ENCODE measurements at regions not wholly inside any gene's neighbourhood (a gene's known extent, or its start where the extent isn't known, plus 50 kb on each side); places are given as distances from the start of the nearest gene placed in this dataset.

DNA sequence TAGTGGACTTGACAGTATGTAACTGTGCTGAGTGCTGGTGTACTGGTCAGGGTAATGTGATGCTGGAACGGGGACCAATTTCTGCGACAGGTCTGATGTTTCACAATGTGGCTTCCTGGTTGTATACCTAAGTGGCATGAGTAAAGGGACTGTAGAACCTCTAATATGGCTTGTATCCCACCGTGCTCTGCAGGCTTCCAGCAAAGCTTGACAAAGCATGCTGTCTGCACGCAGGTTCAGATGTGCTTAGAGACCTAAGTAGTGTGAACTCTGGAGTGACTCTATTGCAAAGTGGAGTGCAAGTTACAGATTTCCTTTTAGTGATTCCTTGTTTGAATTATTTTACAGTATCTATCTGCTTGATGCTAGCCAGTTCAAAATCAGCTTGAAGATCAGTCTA, 415.8 kb upstream of the NOVA1 start:
- no peak for DNase-seq

DNA sequence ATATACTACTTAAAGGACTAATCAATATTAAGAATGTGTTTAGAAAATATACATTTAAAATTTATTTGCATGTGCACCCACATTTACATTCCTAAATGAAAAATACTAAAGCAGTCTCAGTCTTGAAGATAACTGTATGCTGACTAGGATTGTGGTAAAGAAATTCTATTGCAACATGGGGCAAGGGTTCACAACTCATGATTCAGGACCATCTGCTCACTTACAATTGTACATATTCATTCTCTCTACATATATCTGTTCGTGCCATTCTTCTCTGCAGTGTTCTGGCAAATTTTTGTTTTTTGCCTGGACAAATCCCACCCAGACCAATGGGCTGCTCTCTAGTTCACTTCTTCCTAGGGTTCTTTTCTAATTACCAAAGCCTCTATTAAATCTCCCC, 417.2 kb upstream of the NOVA1 start:
- DNase-seq, result no peak

DNA sequence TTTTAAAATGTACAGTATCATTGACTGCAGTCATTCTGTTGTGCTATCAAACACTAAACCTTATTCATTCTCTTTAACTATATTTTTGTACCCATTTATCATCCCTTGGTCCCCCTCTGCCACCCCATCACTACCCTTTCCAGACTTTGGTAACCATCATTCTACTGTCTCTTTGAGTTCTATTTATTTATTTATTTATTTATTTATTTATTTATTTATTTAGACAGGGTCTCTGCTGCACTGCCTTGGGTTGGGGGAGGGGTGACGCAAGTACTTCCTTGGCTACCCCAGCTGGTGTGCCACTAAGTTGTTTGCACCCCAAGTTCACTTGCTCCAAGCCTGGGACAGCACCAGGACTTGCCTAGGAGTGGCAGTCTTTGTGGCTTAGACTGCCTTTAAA, 427.8 kb upstream of the NOVA1 start:
- no peak for DNase-seq

GRCh38 chr14:27026097-27026496, 428.3 kb upstream of the NOVA1 start:
- no peak for DNase-seq

DNA sequence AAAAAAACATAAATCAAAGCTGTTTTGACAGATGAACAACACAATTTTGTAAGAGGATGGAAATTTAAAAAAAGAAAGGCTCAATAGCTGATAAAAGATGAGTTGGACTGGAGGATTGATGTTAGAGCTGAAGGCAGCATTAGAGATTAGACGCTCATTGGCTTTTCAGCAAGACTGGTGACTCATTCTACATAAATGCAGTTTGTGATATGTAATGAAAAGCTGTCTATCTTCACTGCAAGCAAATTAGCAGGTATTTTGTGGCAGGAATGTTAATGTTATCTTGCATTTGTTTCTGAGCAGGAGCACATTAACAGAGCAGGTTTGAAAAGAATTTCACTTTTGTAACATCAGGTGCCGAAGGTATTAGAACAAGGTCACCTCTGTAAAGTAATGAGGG, 442.7 kb upstream of the NOVA1 start:
- no peak for DNase-seq

DNA sequence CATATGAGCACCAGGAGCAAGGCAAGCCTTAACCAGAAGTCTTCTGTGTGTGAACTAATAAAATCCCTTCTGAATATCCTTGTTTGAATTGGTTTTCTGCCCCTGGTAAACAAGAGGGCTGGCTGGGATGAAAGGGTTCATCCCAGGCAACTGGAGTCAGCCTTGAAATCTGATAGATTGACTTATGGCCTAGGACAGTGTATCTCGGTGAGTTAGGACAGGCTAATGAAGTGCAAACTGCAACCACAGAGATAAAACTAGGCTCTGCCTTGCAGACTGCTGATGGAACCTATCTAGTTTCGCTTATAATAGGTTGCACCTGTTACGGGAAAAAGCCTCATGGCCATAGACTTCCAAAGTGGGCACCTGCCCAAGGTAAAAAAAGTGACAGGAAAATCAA, 451.9 kb upstream of the NOVA1 start:
- no peak for DNase-seq

DNA sequence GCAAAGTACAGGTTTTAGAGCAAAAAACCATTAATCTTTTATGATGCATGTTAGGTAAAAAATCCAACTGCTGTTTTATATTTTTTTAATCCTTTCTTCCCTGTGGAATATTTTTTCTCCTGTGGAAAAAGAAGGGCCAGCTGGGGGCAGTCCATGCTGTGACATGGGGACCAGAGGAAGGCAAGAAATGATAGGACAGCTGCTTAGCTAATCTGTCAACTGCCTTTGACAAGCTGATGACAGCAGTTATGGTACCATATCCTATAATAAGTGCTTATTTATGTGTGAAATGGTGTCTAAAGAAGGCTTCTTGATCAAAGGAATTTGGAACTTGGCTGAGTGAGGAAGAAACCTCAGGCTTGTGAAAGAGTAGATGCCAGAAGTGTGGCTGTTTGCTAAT, 452.4 kb upstream of the NOVA1 start:
- DNase-seq, result no peak

DNA sequence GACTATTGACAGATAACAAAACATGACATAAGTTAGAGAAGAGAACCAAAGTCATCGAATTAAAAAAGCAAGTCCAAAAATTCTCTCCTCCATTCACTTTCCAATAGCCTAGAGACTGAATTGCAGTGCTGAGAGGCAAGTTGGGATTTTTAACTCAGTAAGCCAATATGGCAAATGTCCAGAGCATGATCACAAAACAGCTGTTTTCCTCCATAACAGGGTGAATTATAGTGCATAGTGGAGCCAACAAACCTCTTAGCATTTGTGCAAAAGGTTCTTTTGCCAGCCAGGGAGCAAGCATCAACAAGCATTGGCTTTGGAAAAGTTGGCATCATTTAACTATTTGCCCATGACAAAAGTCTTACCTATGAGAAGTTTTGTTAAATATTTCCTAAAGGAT, 458.8 kb upstream of the NOVA1 start:
- no peak for DNase-seq

DNA sequence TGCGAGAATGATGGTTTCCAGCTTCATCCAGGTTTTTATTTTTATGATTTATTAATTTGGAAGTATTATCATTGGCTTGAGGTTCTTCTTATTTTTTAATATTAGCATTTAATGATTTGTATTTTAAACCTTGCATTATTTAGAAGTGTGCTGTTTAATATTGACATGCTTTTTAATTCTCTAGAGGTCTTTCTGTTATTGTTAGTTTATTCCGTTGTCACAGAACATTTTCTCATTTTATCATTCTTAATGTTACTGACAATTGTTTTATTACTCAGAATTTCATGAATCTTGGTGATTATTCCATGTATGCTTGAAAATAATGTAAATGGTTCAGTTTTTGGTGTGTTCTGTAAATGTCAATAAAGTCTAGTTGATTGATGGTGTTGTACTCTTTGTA, 463.5 kb upstream of the NOVA1 start:
- DNase-seq, result no peak

DNA sequence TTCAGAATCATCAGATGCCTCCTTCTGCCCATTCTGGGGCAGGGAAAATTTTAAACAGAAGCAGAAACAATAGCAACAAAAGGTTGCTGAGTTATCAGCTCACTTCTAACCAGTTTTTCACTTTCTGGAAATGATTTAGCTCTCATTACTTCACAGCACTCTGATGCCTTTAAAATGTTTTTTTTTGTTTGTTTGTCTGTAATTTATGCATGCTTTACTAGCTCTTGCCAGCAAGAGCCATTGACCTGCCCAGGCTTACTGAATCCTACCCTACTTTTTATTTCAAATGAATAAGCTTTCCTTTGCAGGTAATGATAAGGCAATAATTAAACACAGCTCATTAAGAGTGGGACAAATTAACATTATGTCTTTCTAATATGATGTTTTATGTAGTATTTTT, 466.1 kb upstream of the NOVA1 start:
- no peak for DNase-seq

DNA sequence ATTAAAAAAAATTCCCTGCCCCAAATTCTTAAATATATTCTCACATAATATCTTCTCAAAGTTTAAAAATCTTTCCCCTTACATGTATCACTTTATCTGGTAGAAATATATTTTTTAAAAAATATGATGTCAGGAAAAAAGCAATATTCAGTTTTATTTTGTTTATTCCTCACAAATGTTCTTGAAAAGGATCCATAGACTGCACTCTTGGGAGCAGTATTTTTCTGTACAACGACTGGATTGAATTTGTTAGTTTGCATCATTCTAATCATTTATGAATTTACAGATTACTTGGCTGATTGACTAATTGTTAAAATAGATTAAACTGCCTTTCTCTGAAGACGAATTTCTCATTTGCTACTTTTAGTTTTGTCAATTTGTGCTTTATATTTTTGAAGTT, 468.1 kb upstream of the NOVA1 start:
- DNase-seq, result no peak

DNA sequence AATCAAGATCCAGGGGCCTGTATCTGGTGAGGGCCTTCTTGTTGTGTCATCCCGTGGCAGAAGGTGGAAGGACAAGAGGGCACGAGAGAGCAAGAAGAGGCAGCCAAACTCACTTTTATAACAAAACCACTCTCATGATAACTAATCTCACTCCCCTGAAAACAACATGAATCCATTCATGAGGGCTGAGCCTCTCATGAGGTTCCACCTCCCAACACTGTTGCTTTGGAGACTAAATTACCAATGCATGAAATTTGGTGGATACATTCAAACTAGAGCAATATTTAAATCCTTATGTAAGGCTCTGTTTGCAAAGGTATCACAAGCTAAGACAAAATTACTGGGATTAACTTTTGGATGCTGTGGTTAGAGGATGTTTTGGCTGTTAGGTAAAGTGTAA, 470.1 kb upstream of the NOVA1 start:
- DNase-seq, result no peak

GRCh38 chr14:27072589-27072988, 474.8 kb upstream of the NOVA1 start:
- no peak for DNase-seq

DNA sequence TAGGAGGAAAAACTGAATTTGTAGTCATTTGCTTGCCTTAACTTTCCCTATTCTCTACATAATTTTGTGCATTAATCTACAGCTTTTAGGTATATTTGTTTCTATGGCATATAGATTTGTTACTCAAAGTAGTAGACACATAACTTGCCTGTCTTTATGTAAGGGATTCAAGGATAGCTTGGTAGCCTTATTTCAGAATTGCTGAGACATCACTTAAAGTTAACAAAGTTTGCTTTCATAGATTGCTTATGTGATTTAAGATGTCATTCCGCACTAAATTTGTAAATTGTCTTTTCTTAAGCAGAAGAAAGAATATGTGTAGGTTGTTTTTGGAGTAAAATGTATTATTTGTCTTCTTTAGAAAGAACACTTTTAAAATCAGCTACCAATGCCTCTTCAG, 477.7 kb upstream of the NOVA1 start:
- DNase-seq, result no peak

- no peak for DNase-seq
Observed at GRCh38 chr14:27077214-27077613, 479.4 kb upstream of the NOVA1 start.

DNA sequence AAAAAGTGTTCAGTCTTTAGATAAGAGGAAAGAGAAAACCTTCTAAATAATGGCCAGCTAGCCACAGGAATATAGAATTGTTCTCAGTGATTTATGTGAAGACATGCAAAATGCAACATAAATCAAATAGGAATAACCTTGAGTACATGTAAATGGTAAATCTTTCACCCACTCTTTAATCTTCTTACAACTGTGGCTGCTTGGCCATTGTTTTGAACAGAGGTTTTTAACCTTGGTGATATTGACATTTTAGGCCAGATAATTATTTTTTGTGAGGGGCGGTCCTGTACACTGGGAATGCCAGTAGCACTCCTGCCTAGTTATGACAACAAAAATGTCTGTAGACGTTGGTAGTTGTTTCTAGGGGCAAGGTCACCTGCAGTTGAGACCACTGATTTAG, 479.9 kb upstream of the NOVA1 start:
- no peak for DNase-seq

DNA sequence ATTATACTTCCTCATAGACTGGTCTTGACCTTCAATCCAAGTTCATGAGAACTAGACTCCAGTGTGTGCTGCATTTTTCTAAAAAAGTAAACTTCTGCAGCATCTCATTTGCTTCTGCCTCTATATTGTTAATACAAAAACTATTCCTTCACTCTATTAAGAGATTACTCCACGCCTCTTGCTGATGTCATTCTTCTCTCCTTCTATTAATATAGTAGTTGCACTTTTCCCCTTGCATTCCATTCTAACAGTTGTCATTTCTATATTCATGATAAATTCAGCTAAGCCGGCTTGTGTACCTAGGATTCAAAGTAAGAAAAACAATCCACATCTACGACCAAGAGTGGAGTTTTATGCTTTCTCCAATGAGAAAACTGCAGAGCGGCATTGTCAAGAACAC, 480.4 kb upstream of the NOVA1 start:
- no peak for DNase-seq

DNA sequence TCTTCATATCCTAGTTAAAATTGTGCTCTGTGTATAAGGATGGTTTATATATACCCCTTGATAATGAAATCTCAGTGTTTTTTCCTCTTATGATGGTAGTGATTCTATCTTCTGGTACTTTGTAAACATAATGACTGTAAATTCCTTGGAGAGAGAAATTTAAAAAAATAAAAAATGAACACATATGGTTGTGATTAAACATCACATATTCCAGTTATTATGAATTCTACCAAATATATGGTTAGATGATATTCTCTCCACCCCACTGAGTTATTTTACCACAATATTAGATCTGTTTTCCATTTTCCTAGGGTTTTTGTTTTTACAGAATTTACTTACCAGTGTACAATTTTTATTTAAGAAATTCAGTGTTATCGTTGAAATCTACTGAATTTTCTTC, 481.9 kb upstream of the NOVA1 start:
- DNase-seq, result no peak

- DNase-seq, result no peak
Observed at GRCh38 chr14:27085500-27085899, 487.7 kb upstream of the NOVA1 start.

DNA sequence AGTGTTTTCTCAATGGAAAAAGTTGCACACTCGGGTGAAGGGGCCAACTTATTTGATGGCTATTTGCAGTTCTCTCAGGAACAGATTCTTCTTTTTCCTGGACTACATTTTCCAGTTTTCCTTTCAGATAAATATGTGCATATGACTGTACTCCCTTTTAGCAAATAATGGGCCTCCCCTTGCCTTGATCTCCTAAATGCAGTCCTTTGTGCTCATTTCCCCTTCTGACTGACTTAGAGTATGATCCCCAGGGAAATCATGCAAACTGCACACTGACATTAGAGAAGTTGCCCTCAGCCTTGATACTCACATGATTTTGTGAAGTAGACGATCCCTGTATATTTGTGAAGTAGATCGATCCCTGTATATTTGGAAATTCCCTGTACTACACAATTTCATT, 492.9 kb upstream of the NOVA1 start:
- no peak for DNase-seq

- DNase-seq, result no peak
Observed at GRCh38 chr14:27091973-27092372, 494.1 kb upstream of the NOVA1 start.

GRCh38 chr14:27096091-27096490, 498.3 kb upstream of the NOVA1 start:
- DNase-seq, result no peak

DNA sequence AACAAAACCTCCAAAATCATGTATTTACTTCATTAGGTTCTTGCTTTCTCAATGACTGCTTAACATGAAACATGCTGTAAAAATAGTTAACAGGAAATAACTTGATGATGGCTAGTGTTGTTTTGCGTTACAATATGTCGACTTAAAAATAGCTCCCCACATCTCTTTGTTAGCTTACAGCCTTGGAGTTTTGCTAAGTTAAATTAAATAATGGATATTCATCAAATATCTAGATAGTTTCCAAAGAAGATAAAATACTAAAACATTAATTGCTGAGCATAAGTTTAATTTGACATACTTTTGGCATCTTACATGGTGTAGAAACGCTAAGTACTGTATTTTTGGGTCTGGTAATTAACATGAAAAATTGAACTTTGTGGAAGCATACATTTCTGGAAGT, 500.6 kb upstream of the NOVA1 start:
- DNase-seq, result no peak

- DNase-seq, result no peak
Observed at GRCh38 chr14:27114180-27114579, 516.3 kb upstream of the NOVA1 start.

- no peak for DNase-seq
Observed at GRCh38 chr14:27123162-27123561, 525.3 kb upstream of the NOVA1 start.

- no peak for DNase-seq
Observed at GRCh38 chr14:27127838-27128237, 530.0 kb upstream of the NOVA1 start.
